ENCODE measurements at regions not wholly inside any gene's neighbourhood (a gene's known extent, or its start where the extent isn't known, plus 50 kb on each side); places are given as distances from the start of the nearest gene placed in this dataset.

GRCh38 chr2:142725386-142725785, 152.1 kb upstream of the KYNU start:
- no peak for TF ChIP-seq CTCF (IDR thresholded peaks at IDR 0.05)
- no peak for TF ChIP-seq POLR2A (IDR thresholded peaks at IDR 0.05)
- TF ChIP-seq POLR2AphosphoS5 (IDR thresholded peaks at IDR 0.05), result no peak
